MM.1S (cell line): ENCODE measurements at regions not wholly inside any gene's neighbourhood (a gene's known extent, or its start where the extent isn't known, plus 50 kb on each side); places are given as distances from the start of the nearest gene placed in this dataset.

Source experiments
- DNase-seq: peaks from one replicate; pipeline ENCODE4 v3.0.0-alpha.2; 2015
- H2AFZ ChIP-seq: fragments of 300-600 bp; sonication (generic); 2 replicates; pipeline ENCODE4 v1.6.0; 2016; ENCODE audit warnings: antibody characterized with exemption, low read length
- H3F3A ChIP-seq: fragments of 300-600 bp; sonication (generic); 2 replicates; pipeline ENCODE4 v1.6.1; 2016; ENCODE audit warnings: mild to moderate bottlenecking, antibody characterized with exemption, low read length, moderate library complexity, mixed read lengths; ENCODE audit not compliant: insufficient read depth
- H3K27ac ChIP-seq: fragments of 300-600 bp; sonication (generic); 2 replicates; pipeline ENCODE4 v1.5.1; 2016; ENCODE audit warnings: mild to moderate bottlenecking, low read length
- H3K27me3 ChIP-seq: fragments of 300-600 bp; sonication (generic); replicated peaks from 2 replicates; pipeline ENCODE4 v1.6.0; 2016; ENCODE audit warnings: low read length; ENCODE audit not compliant: insufficient read depth
- H3K36me3 ChIP-seq: fragments of 300-600 bp; sonication (generic); replicated peaks from 2 replicates; pipeline ENCODE4 v1.6.1; 2016; ENCODE audit warnings: mild to moderate bottlenecking, low read length, mixed read lengths; ENCODE audit not compliant: insufficient read depth
- H3K4me1 ChIP-seq: fragments of 300-600 bp; sonication (generic); 2 replicates; pipeline ENCODE4 v1.6.1; 2016; ENCODE audit warnings: low read length, mixed read lengths
- H3K4me2 ChIP-seq: fragments of 300-600 bp; sonication (generic); 2 replicates; pipeline ENCODE4 v1.6.0; 2016; ENCODE audit warnings: low read depth, low read length
- H3K4me3 ChIP-seq: fragments of 300-600 bp; sonication (generic); 2 replicates; pipeline ENCODE4 v1.5.1; 2016; ENCODE audit warnings: low read length, mixed read lengths
- H3K79me2 ChIP-seq: fragments of 300-600 bp; sonication (generic); 2 replicates; pipeline ENCODE4 v1.6.1; 2016; ENCODE audit warnings: mixed run types, low read length, mixed read lengths
- H3K9ac ChIP-seq: fragments of 300-600 bp; sonication (generic); 2 replicates; pipeline ENCODE4 v1.6.1; 2016; ENCODE audit warnings: low read length, mixed read lengths
- H3K9me2 ChIP-seq: fragments of 300-600 bp; sonication (generic); replicated peaks from 2 replicates; pipeline ENCODE4 v1.6.1; 2016; ENCODE audit warnings: mild to moderate bottlenecking, low read length, mixed read lengths; ENCODE audit not compliant: insufficient read depth
- H3K9me3 ChIP-seq: fragments of 300-600 bp; sonication (generic); replicated peaks from 2 replicates; pipeline ENCODE4 v1.6.1; 2016; ENCODE audit warnings: mild to moderate bottlenecking, low read length, mixed read lengths; ENCODE audit not compliant: insufficient read depth
- H4K20me1 ChIP-seq: fragments of 300-600 bp; sonication (generic); 2 replicates; pipeline ENCODE4 v1.6.1; 2016; ENCODE audit warnings: mild to moderate bottlenecking, low read length, moderate library complexity, mixed read lengths; ENCODE audit not compliant: insufficient read depth
- EZH2 ChIP-seq: fragments of 300-600 bp; sonication (generic); optimal IDR thresholded peaks from 2 replicates; pipeline ENCODE3; 2017; ENCODE audit warnings: low read depth, mild to moderate bottlenecking, antibody characterized with exemption, low read length, mixed read lengths
- EZH2phosphoT487 ChIP-seq: fragments of 300-600 bp; sonication (generic); IDR thresholded peaks from 2 replicates; pipeline ENCODE4 v1.6.1; 2018; ENCODE audit warnings: antibody characterized with exemption, low read length
- TF ChIP-seq, protein P1 (sequence below): fragments of 300-600 bp; sonication (generic); IDR thresholded peaks from 2 replicates; pipeline ENCODE4 v1.5.1; 2016; ENCODE audit warnings: antibody characterized with exemption, low read length, mixed read lengths

DNA sequence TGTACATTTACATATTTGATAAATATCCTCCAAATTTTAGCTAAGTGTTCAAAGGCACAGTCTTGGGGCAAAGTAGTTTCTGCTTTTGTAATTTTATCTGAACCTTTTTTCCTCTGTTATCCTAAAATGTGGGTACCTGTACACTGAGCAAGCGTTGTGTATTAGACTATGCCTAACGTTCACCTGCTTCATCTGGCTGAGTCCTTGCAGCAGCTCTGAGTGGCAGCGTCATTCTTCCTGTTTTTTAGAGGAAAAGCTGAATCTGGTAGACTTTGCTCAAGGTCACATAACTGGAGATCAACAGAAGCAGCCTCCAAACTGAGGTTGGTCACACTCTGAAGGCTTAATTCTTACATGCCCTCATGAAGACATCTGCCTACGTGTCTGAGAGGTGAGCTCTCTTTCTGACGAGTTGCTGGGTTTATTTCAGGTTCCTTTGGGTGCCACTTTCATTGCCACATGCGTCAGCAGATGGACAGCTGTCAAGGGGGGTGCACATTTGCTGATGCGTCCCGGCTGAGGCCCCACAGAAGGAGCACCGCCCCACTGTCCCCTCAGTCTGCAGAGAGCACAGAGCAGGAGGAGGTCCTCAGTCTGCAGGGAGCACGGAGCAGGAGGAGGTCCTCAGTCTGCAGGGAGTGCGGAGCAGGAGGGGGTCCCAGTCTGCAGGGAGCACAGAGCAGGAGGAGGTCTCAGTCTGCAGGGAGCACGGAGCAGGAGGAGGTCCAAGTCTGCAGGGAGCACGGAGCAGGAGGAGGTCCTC, 406.5 kb upstream of the SHH start:
- H3K4me2 ChIP-seq, result no peak overlapping the region
- no peaks in the 10 kb centered on the region for H3K9me3 ChIP-seq
- no peak for DNase-seq
- no peaks in the 10 kb centered on the region for H4K20me1 ChIP-seq
- H3K9ac ChIP-seq, result no peak overlapping the region
- H3K79me2 ChIP-seq, result no peaks in the 10 kb centered on the region
- H3K27me3 ChIP-seq, result peaks cover 48% of the 10 kb centered on the region
- no peak overlapping the region for H2AFZ ChIP-seq
- no peak overlapping the region for H3K27ac ChIP-seq
- H3K36me3 ChIP-seq, result no peaks in the 10 kb centered on the region
- H3K4me3 ChIP-seq, result no peak overlapping the region
- no peak for TF ChIP-seq EZH2
- TF ChIP-seq EZH2phosphoT487, result no peak
- TF ChIP-seq, protein P1, sequence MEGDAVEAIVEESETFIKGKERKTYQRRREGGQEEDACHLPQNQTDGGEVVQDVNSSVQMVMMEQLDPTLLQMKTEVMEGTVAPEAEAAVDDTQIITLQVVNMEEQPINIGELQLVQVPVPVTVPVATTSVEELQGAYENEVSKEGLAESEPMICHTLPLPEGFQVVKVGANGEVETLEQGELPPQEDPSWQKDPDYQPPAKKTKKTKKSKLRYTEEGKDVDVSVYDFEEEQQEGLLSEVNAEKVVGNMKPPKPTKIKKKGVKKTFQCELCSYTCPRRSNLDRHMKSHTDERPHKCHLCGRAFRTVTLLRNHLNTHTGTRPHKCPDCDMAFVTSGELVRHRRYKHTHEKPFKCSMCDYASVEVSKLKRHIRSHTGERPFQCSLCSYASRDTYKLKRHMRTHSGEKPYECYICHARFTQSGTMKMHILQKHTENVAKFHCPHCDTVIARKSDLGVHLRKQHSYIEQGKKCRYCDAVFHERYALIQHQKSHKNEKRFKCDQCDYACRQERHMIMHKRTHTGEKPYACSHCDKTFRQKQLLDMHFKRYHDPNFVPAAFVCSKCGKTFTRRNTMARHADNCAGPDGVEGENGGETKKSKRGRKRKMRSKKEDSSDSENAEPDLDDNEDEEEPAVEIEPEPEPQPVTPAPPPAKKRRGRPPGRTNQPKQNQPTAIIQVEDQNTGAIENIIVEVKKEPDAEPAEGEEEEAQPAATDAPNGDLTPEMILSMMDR, result no peak
- H3K4me1 ChIP-seq, result no peaks in the 10 kb centered on the region
- no peaks in the 10 kb centered on the region for H3F3A ChIP-seq
- no peaks in the 10 kb centered on the region for H3K9me2 ChIP-seq

DNA sequence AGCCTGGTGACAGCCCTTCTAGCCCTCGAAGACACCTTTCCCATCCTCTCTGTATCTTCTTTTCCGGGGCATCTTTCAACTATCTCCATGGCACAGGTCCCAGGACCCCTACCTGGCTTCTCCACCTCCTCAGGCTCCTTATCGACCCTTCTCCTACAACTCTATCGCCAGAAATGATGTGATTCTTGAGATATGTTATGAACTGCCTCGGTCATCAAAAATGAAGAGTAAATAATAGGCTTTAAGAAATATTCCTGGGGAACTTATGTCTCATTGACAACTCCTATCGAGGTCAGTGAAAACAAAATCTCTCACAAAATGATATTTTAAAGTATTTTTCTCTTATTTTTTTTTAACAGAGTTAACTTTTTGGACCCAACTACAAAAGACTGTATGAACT, 405.5 kb upstream of the SHH start:
- no peaks in the 10 kb centered on the region for H4K20me1 ChIP-seq
- H3K4me1 ChIP-seq, result no peaks in the 10 kb centered on the region
- no peak for DNase-seq
- no peak overlapping the region for H3K4me3 ChIP-seq
- H2AFZ ChIP-seq, result no peak overlapping the region
- H3K27ac ChIP-seq, result no peak overlapping the region
- no peaks in the 10 kb centered on the region for H3F3A ChIP-seq
- H3K27me3 ChIP-seq, result peaks cover 48% of the 10 kb centered on the region
- H3K79me2 ChIP-seq, result no peaks in the 10 kb centered on the region
- no peak for TF ChIP-seq EZH2
- TF ChIP-seq, protein P1, result no peak
- no peak for TF ChIP-seq EZH2phosphoT487
- H3K9ac ChIP-seq, result no peak overlapping the region
- no peak overlapping the region for H3K4me2 ChIP-seq
- no peaks in the 10 kb centered on the region for H3K9me2 ChIP-seq
- no peaks in the 10 kb centered on the region for H3K9me3 ChIP-seq
- no peaks in the 10 kb centered on the region for H3K36me3 ChIP-seq

DNA sequence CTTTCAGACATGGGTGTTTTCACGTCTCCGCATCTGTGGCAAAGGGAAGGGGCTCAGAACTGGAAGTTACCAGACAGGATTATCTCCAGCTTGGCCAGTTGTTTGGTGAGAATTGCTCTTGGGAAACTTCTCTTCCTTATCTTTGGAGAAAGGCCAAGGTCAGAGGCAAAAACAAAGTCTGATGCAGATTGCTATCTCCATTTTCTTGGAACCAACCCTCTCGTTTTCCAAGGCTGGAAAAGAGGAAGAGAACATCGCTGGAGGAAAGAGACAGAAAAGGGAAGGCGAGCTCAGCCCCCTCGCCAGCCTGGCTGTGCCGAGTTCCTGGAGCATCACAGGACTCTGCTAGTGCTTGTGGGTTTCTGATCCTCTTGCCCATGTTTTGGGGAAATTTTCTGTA, 396.8 kb upstream of the SHH start:
- no peaks in the 10 kb centered on the region for H3K9me3 ChIP-seq

More for the DNA sequence above, 396.8 kb upstream of the SHH start:
- no peaks in the 10 kb centered on the region for H3F3A ChIP-seq
- no peak overlapping the region for H3K4me3 ChIP-seq
- H3K9ac ChIP-seq, result no peak overlapping the region
- DNase-seq, result no peak
- no peaks in the 10 kb centered on the region for H3K79me2 ChIP-seq
- H3K9me2 ChIP-seq, result no peaks in the 10 kb centered on the region
- H3K4me2 ChIP-seq, result no peak overlapping the region
- H2AFZ ChIP-seq, result no peak overlapping the region
- H4K20me1 ChIP-seq, result no peaks in the 10 kb centered on the region
- no peaks in the 10 kb centered on the region for H3K36me3 ChIP-seq
- H3K27me3 ChIP-seq, result peaks cover 36% of the 10 kb centered on the region; the same call in 1 of the 2 replicates
- no peak for TF ChIP-seq EZH2phosphoT487
- TF ChIP-seq, protein P1, result no peak
- no peak for TF ChIP-seq EZH2
- no peaks in the 10 kb centered on the region for H3K4me1 ChIP-seq
- H3K27ac ChIP-seq, result no peak overlapping the region
